PC-9 (cell line): ENCODE measurements at regions not wholly inside any gene's neighbourhood (a gene's known extent, or its start where the extent isn't known, plus 50 kb on each side); places are given as distances from the start of the nearest gene placed in this dataset.

Experiments
- BruUV-seq: library from RNA; stranded (reverse); fragments of 400-500 nt; replicated peaks from 2 replicates; lab custom pipeline; 2021; lab: Mats Ljungman, UMichigan
- CTCF ChIA-PET: fragments of 300-600 bp; sonication (Branson Sonifier 250); formaldehyde crosslinking; loops from one replicate; lab custom pipeline; 2022; ENCODE audit warnings: antibody characterized with exemption; lab: Charles Lee
- POLR2A ChIA-PET: fragments of 300-600 bp; sonication (Branson Sonifier 250); formaldehyde crosslinking; loops from one replicate; lab custom pipeline; 2022; ENCODE audit warnings: antibody characterized with exemption; ENCODE audit not compliant: unreplicated experiment; lab: Charles Lee
- DNase-seq, 2 experiments: peaks; one replicate each; pipeline versions ENCODE4 v3.0.0 to v3.0.0-alpha.2; 2015 to 2022; ENCODE audit warnings: mixed read lengths in 1 of 2
- H2AFZ ChIP-seq: fragments of 200-600 bp; sonication (generic); 2 replicates; pipeline ENCODE4 v1.8.1; 2017; ENCODE audit warnings: antibody characterized with exemption
- H3F3A ChIP-seq: fragments of 200-600 bp; sonication (generic); 2 replicates; pipeline ENCODE4 v1.8.1; 2017; ENCODE audit warnings: antibody characterized with exemption, mild to moderate bottlenecking, low read depth; ENCODE audit not compliant: insufficient read depth
- H3K27ac ChIP-seq: fragments of 200-600 bp; sonication (generic); 2 replicates; pipeline ENCODE4 v1.6.1; 2016; ENCODE audit warnings: mixed run types
- H3K27me3 ChIP-seq: fragments of 200-600 bp; sonication (generic); 2 replicates; pipeline ENCODE4 v1.6.1; 2016; ENCODE audit warnings: low read depth, mixed run types; ENCODE audit not compliant: insufficient read depth
- H3K36me3 ChIP-seq: fragments of 200-600 bp; sonication (generic); 2 replicates; pipeline ENCODE4 v1.6.1; 2016; ENCODE audit warnings: low read depth, mixed run types
- H3K4me1 ChIP-seq: fragments of 200-600 bp; sonication (generic); replicated peaks from 2 replicates; pipeline ENCODE4 v1.6.1; 2016; ENCODE audit warnings: mixed run types; ENCODE audit not compliant: insufficient read depth
- H3K4me2 ChIP-seq: fragments of 200-600 bp; sonication (generic); 2 replicates; pipeline ENCODE4 v1.6.1; 2017; ENCODE audit warnings: mixed run types
- H3K4me3 ChIP-seq: fragments of 200-600 bp; sonication (generic); 2 replicates; pipeline ENCODE4 v1.6.1; 2016; ENCODE audit warnings: mixed run types
- H3K79me2 ChIP-seq: fragments of 200-600 bp; sonication (generic); 2 replicates; pipeline ENCODE4 v1.6.1; 2017; ENCODE audit warnings: low read depth, mixed run types
- H3K9me2 ChIP-seq: fragments of 200-600 bp; sonication (generic); 2 replicates; pipeline ENCODE4 v1.8.1; 2017; ENCODE audit warnings: mild to moderate bottlenecking; ENCODE audit not compliant: insufficient read depth
- H3K9me3 ChIP-seq: fragments of 200-600 bp; sonication (generic); 2 replicates; pipeline ENCODE4 v1.8.1; 2016; ENCODE audit warnings: low read depth; ENCODE audit not compliant: insufficient read depth
- H4K20me1 ChIP-seq: fragments of 200-600 bp; sonication (generic); 2 replicates; pipeline ENCODE4 v1.8.1; 2017; ENCODE audit not compliant: insufficient read depth
- CTCF ChIP-seq: fragments of 200-600 bp; sonication (generic); conservative IDR thresholded peaks from 2 replicates; pipeline ENCODE4 v1.6.1; 2017; ENCODE audit warnings: mixed run types, antibody characterized with exemption, mild to moderate bottlenecking, moderate library complexity
- EZH2 ChIP-seq: fragments of 200-600 bp; sonication (generic); IDR thresholded peaks from 2 replicates; pipeline ENCODE4 v1.8.0; 2017; ENCODE audit warnings: antibody characterized with exemption, low read depth
- intact Hi-C: fragments of 100-400 bp; cut with micrococcal nuclease; formaldehyde crosslinking; loops from one replicate; pipeline ENCODE4 v1.10.0; 2022; ENCODE audit not compliant: unreplicated experiment

GRCh38 chr3:82240322-82240721, 478.9 kb upstream of the GBE1 start:
- no peaks in the 10 kb centered on the region for H3K4me1 ChIP-seq
- no peaks in the 10 kb centered on the region for H3K27me3 ChIP-seq
- no peak overlapping the region for H3K4me3 ChIP-seq
- H3K4me2 ChIP-seq: no peak overlapping the region
- ChIA-PET CTCF (no interaction called here), POLR2A (no interaction called here)
- no peak overlapping the region for H2AFZ ChIP-seq
- H3K27ac ChIP-seq: no peak overlapping the region
- H3K36me3 ChIP-seq: no peaks in the 10 kb centered on the region
- no peaks in the 10 kb centered on the region for H4K20me1 ChIP-seq
- H3K9me3 ChIP-seq: no peaks in the 10 kb centered on the region
- intact Hi-C loops: no loop called here
- H3K79me2 ChIP-seq: no peaks in the 10 kb centered on the region
- TF ChIP-seq CTCF (no peak), EZH2 (no peak)
- H3K9me2 ChIP-seq: no peaks in the 10 kb centered on the region
- H3F3A ChIP-seq: no peaks in the 10 kb centered on the region
- no TSS peak for BruUV-seq
- DNase-seq: no peak

GRCh38 chr3:82236257-82236656, 474.8 kb upstream of the GBE1 start:
- CTCF ChIA-PET: no interaction called here
- Histone ChIP-seq H3K9me2 (no peaks in the 10 kb centered on the region), H3K27me3 (no peaks in the 10 kb centered on the region), H3F3A (no peaks in the 10 kb centered on the region), H3K36me3 (no peaks in the 10 kb centered on the region), H3K4me3 (no peak overlapping the region), H3K9me3 (no peaks in the 10 kb centered on the region), H3K79me2 (no peaks in the 10 kb centered on the region), H2AFZ (no peak overlapping the region), H3K4me2 (no peak overlapping the region), H3K27ac (no peak overlapping the region), H4K20me1 (no peaks in the 10 kb centered on the region), H3K4me1 (no peaks in the 10 kb centered on the region)
- intact Hi-C loops: no loop called here
- no peak for DNase-seq
- no TSS peak for BruUV-seq
- POLR2A ChIA-PET: no interaction called here
- TF ChIP-seq CTCF (no peak), EZH2 (no peak)

- POLR2A ChIA-PET: no interaction called here
- no peak overlapping the region for H2AFZ ChIP-seq
- H3K9me2 ChIP-seq: no peaks in the 10 kb centered on the region
- H3K4me2 ChIP-seq: no peak overlapping the region
- H3K9me3 ChIP-seq: no peaks in the 10 kb centered on the region
- H4K20me1 ChIP-seq: no peaks in the 10 kb centered on the region
- no TSS peak for BruUV-seq
- H3K4me3 ChIP-seq: no peak overlapping the region
- H3K27me3 ChIP-seq: no peaks in the 10 kb centered on the region
- CTCF ChIA-PET: no interaction called here
- no peak for DNase-seq
- no peak overlapping the region for H3K27ac ChIP-seq
- TF ChIP-seq CTCF: no peak
- TF ChIP-seq EZH2: no peak
- no peaks in the 10 kb centered on the region for H3K79me2 ChIP-seq
- H3K36me3 ChIP-seq: no peaks in the 10 kb centered on the region
- intact Hi-C loops: no loop called here
- H3K4me1 ChIP-seq: no peaks in the 10 kb centered on the region
- H3F3A ChIP-seq: no peaks in the 10 kb centered on the region
Measured at GRCh38 chr3:82229397-82229796, 468.0 kb upstream of the GBE1 start.
